VCaP (cell line): ENCODE measurements at regions not wholly inside any gene's neighbourhood (a gene's known extent, or its start where the extent isn't known, plus 50 kb on each side); places are given as distances from the start of the nearest gene placed in this dataset.
"Not testable (repeated sequence)": the region's sequence is repeated elsewhere in the genome, so short reads cannot be mapped to it uniquely, and the experiment has no call there.

ENCODE experiments used
- H3K27ac ChIP-seq: fragments of 450-650 bp; 2 replicates; pipeline ENCODE4 v1.5.1; 2017
- CTCF ChIP-seq: fragments of 450-650 bp; conservative IDR thresholded peaks from 2 replicates; pipeline ENCODE4 v1.5.1; 2017; ENCODE audit warnings: mild to moderate bottlenecking, moderate library complexity

DNA sequence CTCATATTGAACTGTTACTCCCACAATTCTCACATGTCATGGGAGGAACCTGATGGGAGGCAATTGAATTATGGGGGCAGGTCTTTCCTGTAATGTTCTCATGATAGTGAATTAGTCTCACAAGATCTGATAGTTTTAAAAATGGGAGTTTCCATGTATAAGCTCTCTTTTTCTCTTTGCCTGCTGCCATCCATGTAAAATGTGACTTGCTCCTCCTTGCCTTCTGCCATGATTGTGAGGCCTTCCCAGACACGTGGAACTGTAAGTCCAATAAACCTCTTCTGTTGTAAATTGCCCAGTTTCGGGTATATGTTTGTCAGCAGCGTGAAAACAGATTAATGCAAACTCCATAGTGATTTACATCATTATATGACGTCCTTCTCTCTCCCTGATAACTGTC lies 759.7 kb upstream of the RGS18 start:
- TF ChIP-seq CTCF: no peak

GRCh38 chr1:191405417-191405816 lies 752.8 kb upstream of the RGS18 start:
- no peak overlapping the region for H3K27ac ChIP-seq
- TF ChIP-seq CTCF: no peak

More for the DNA sequence above, 759.7 kb upstream of the RGS18 start:
- H3K27ac ChIP-seq: no peak overlapping the region

- TF ChIP-seq CTCF: no peak
- H3K27ac ChIP-seq: no peak overlapping the region
These were observed 743.2 kb upstream of the RGS18 start for GRCh38 chr1:191414981-191415640.

- no peak for TF ChIP-seq CTCF
- H3K27ac ChIP-seq: no peak overlapping the region
These were observed 738.4 kb upstream of the RGS18 start for GRCh38 chr1:191419842-191420241.

GRCh38 chr1:191427593-191427992 lies 730.7 kb upstream of the RGS18 start:
- no peak overlapping the region for H3K27ac ChIP-seq
- TF ChIP-seq CTCF: no peak

GRCh38 chr1:191432817-191433216 lies 725.4 kb upstream of the RGS18 start:
- TF ChIP-seq CTCF: no peak
- H3K27ac ChIP-seq: no peak overlapping the region

GRCh38 chr1:191438979-191439378 lies 719.3 kb upstream of the RGS18 start:
- no peak overlapping the region for H3K27ac ChIP-seq
- TF ChIP-seq CTCF: no peak

GRCh38 chr1:191448279-191448678 lies 710.0 kb upstream of the RGS18 start:
- H3K27ac ChIP-seq: not testable (repeated sequence)
